Keratinocyte (primary cell): ENCODE measurements at regions not wholly inside any gene's neighbourhood (a gene's known extent, or its start where the extent isn't known, plus 50 kb on each side); places are given as distances from the start of the nearest gene placed in this dataset.
A peak's percentile ranks its signal among the peaks of the same experiment; 100 is the strongest.

Experiments used
- DNase-seq: peaks from one replicate; pipeline ENCODE4 v3.0.0-alpha.2; 2011; ENCODE audit warnings: low read depth, missing footprints, low spot score
- FAIRE-seq: peaks from 2 replicates; lab custom pipeline; 2011; peaks lifted over from hg19 to GRCh38; lab: Jason Lieb, UNC
- H2AFZ ChIP-seq: 2 replicates; pipeline ENCODE4 v1.6.0; 2012; ENCODE audit warnings: low read length, control low read depth, inconsistent platforms; ENCODE audit not compliant: control insufficient read depth
- H3K27ac ChIP-seq: 2 replicates; pipeline ENCODE4 v1.5.1; 2011; ENCODE audit warnings: low read length; ENCODE audit not compliant: control insufficient read depth, insufficient read depth
- H3K27me3 ChIP-seq: 3 replicates; pipeline ENCODE4 v1.6.0; 2011; ENCODE audit warnings: low read length; ENCODE audit not compliant: control insufficient read depth, insufficient read depth; ENCODE audit errors: extremely low read depth
- H3K36me3 ChIP-seq, 2 experiments: 2 replicates in 1 of 2; 3 replicates in 1 of 2; pipeline ENCODE4 v1.5.1; 2011; ENCODE audit warnings: low read length in 2 of 2, mild to moderate bottlenecking in 1 of 2; ENCODE audit not compliant: control insufficient read depth in 2 of 2, insufficient read depth in 2 of 2; ENCODE audit errors: extremely low read depth in 1 of 2
- H3K4me1 ChIP-seq: 3 replicates; pipeline ENCODE4 v1.5.1; 2011; ENCODE audit warnings: low read length; ENCODE audit not compliant: control insufficient read depth, insufficient read depth; ENCODE audit errors: extremely low read depth
- H3K4me2 ChIP-seq: 3 replicates; pipeline ENCODE4 v1.6.0; 2011; ENCODE audit warnings: low read depth, low read length; ENCODE audit not compliant: control insufficient read depth, insufficient read depth; ENCODE audit errors: extremely low read depth
- H3K4me3 ChIP-seq, 3 experiments: fragments of 200-600 bp in 1 of 3; sonication (generic) in 1 of 3; 2 replicates in 2 of 3; 3 replicates in 1 of 3; pipeline ENCODE4 v1.5.1; 2011 to 2016; ENCODE audit warnings: low read length in 3 of 3, mild to moderate bottlenecking in 3 of 3, control low read depth in 2 of 3, inconsistent platforms in 1 of 3, low read depth in 1 of 3, mixed read lengths in 1 of 3, mixed run types in 1 of 3, moderate library complexity in 1 of 3; ENCODE audit not compliant: control insufficient read depth in 2 of 3, insufficient read depth in 2 of 3; ENCODE audit errors: extremely low read depth in 1 of 3
- H3K79me2 ChIP-seq: 2 replicates; pipeline ENCODE4 v1.6.0; 2012; ENCODE audit warnings: low read length; ENCODE audit not compliant: control insufficient read depth, insufficient read depth
- H3K9ac ChIP-seq: 3 replicates; pipeline ENCODE4 v1.6.0; 2011; ENCODE audit warnings: low read length; ENCODE audit not compliant: control insufficient read depth, insufficient read depth; ENCODE audit errors: extremely low read depth
- H3K9me1 ChIP-seq: 3 replicates; pipeline ENCODE4 v1.6.0; 2011; ENCODE audit warnings: low read length; ENCODE audit not compliant: control insufficient read depth, insufficient read depth; ENCODE audit errors: extremely low read depth
- H3K9me3 ChIP-seq: 2 replicates; pipeline ENCODE4 v1.5.1; 2012; ENCODE audit warnings: low read depth, low read length; ENCODE audit not compliant: control insufficient read depth
- H4K20me1 ChIP-seq: 3 replicates; pipeline ENCODE4 v1.6.0; 2011; ENCODE audit warnings: low read length; ENCODE audit not compliant: control insufficient read depth, insufficient read depth; ENCODE audit errors: extremely low read depth
- CTCF ChIP-seq, 3 experiments: IDR thresholded peaks in 1 of 3; conservative IDR thresholded peaks in 1 of 3; optimal IDR thresholded peaks in 1 of 3; 2 replicates in 2 of 3; 3 replicates in 1 of 3; pipeline versions ENCODE3 to v1.5.1; 2011; ENCODE audit warnings: low read length in 3 of 3, mild to moderate bottlenecking in 3 of 3, moderate library complexity in 2 of 3, control low read depth in 1 of 3, inconsistent platforms in 1 of 3; ENCODE audit not compliant: insufficient read depth in 2 of 3; ENCODE audit errors: extremely low read depth in 1 of 3
- EZH2 ChIP-seq: IDR thresholded peaks from one replicate; pipeline ENCODE4 v1.6.1; 2012; ENCODE audit warnings: inconsistent platforms, mild to moderate bottlenecking, low read length, moderate library complexity
- dilution Hi-C: fragments of 300-500 bp; cut with MboI; formaldehyde crosslinking; loops from one replicate; pipeline ENCODE4 v1.7.0; 2020; ENCODE audit warnings: low sequenced_read_pairs; ENCODE audit not compliant: extremely low pct_ligation_motif_present

- dilution Hi-C loops: no loop called here
- TF ChIP-seq EZH2 (no peak), CTCF (optimal IDR thresholded peaks at IDR 0.05 in 1 of 3, IDR thresholded peaks at IDR 0.05 in 1 of 3, conservative IDR thresholded peaks at IDR 0.05 in 1 of 3; ENCODE audit: extremely low read depth in 1 of 3, insufficient read depth in 2 of 3, low read length in 3 of 3) (no peak)
- H3K27ac ChIP-seq: no peak overlapping the region
- H3K36me3 ChIP-seq: no peaks in the 10 kb centered on the region
- H3K79me2 ChIP-seq: no peaks in the 10 kb centered on the region
- H3K9ac ChIP-seq: no peak overlapping the region
- no peaks in the 10 kb centered on the region for H3K4me1 ChIP-seq
- H3K4me3 ChIP-seq: no peak overlapping the region
- H3K9me3 ChIP-seq: no peaks in the 10 kb centered on the region
- peak; percentile 20 for FAIRE-seq
- H2AFZ ChIP-seq: no peak overlapping the region
- DNase-seq: no peak
- H3K4me2 ChIP-seq: no peak overlapping the region
- H3K9me1 ChIP-seq: no peaks in the 10 kb centered on the region
- no peaks in the 10 kb centered on the region for H3K27me3 ChIP-seq
- H4K20me1 ChIP-seq: no peaks in the 10 kb centered on the region
These were observed 258.7 kb downstream of the SPATA31D1 start for GRCh38 chr9:82247318-82247717.

GRCh38 chr9:82252116-82252515, 263.5 kb downstream of the SPATA31D1 start:
- dilution Hi-C loops: no loop called here
- Histone ChIP-seq H3K36me3 (no peaks in the 10 kb centered on the region), H3K9ac (no peak overlapping the region), H3K4me1 (no peaks in the 10 kb centered on the region), H3K27ac (no peak overlapping the region), H4K20me1 (no peaks in the 10 kb centered on the region), H3K4me3 (no peak overlapping the region), H3K27me3 (no peaks in the 10 kb centered on the region), H3K4me2 (no peak overlapping the region), H3K79me2 (no peaks in the 10 kb centered on the region), H3K9me1 (no peaks in the 10 kb centered on the region), H2AFZ (no peak overlapping the region), H3K9me3 (no peaks in the 10 kb centered on the region)
- TF ChIP-seq CTCF (optimal IDR thresholded peaks at IDR 0.05 in 1 of 3, IDR thresholded peaks at IDR 0.05 in 1 of 3, conservative IDR thresholded peaks at IDR 0.05 in 1 of 3; ENCODE audit: extremely low read depth in 1 of 3, insufficient read depth in 2 of 3, low read length in 3 of 3) (no peak), EZH2 (no peak)
- DNase-seq (no peak), FAIRE-seq (no peak)
